GM04504 (cell line): ENCODE measurements at regions not wholly inside any gene's neighbourhood (a gene's known extent, or its start where the extent isn't known, plus 50 kb on each side); places are given as distances from the start of the nearest gene placed in this dataset.

Experiments used
- DNase-seq: peaks from one replicate; pipeline ENCODE4 v3.0.0-alpha.2; 2012; ENCODE audit warnings: low read depth

DNA sequence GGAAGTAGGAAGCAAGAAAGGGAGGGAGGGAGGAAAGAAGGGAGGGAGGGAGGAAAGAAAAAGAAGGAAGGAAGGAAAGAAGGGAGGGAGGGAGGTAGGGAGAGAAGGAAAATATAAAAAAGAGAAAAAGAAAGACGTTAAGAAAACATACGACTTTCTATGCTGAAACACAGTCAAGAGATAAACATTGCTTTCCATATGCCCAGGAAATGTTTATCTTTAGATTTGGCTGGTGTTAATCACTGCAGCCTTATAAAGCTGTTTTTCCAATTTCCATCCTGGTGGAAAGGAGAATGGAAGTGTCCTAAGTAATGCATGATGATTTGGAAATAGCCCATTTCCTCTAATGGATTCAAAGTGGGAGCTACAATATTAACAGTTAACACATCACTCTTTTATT lies 524.3 kb downstream of the MTRR start:
- DNase-seq, result no peak

DNA sequence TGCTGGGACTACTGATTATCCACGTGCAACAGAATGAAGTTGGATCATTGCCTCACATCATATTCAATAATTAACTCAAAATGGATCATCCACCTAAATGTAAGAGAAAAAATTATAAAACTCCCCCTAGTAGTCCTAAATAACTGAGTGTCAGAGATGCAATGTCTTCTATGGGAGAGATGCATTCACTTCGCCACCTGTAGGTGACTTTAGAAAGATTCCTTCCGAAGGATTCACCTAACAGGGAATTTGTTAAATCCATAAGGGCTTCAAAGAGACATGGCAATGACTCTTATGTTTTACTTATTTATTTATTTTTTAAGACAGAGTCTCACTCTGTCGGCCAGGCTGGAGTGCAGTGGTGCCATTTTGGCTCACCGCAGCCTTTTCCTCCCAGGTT lies 526.0 kb downstream of the MTRR start:
- no peak for DNase-seq

DNA sequence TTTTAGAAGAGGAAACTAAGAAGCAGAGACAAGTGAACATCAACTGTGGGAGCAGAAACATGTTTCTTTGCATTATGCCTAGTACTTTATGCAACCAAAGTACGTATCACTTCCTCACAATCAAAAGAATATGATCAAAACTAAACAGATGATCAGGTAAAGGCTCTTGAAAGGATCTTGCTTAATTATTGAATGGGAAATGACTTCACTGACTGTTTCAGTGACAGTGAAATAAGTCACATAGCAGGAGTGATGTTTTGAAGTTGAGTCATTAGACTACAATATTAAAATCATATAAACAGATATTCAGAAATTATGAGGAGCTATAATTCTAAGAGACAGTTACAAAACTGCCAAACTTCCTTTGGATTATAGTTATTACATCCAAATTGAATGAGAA lies 527.3 kb downstream of the MTRR start:
- DNase-seq, result no peak

DNA sequence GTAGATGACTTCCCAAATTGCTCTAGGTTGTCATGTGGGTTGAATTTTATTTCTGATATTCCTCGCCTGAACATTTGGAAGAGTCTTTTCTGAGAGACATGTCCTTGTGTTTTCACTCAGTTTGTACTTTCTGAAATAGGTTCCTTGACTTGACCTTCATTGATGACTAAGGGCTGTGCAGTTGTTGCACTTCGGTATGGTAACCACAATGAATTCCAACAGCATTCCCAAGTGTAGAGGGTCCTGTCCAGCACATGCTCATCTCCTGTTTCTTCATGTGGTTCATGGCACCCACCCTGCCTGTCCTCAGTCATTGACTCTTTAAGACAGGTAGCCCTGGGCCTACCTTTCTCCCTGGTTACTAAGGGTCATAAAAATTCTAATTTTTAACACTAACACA lies 527.8 kb downstream of the MTRR start:
- no peak for DNase-seq

DNA sequence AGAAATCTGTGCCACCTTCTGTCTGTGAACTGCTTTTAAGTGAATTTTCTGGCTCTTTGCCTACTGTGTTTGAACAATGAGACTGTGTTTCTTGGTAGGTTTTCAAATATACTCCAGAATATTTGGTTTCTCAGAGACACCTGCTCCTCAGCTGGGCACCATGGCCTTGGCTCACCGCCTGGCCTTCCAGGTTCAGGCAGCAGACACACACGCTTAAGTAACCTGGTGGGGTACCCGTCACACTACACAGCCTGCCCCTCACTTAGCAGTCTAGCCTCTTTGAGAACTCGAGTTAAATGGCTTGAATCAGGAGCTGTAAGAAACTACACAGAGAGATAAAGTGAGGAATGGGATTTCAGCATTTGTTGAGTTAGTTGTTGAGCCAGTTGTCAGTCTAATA lies 530.5 kb downstream of the MTRR start:
- no peak for DNase-seq

DNA sequence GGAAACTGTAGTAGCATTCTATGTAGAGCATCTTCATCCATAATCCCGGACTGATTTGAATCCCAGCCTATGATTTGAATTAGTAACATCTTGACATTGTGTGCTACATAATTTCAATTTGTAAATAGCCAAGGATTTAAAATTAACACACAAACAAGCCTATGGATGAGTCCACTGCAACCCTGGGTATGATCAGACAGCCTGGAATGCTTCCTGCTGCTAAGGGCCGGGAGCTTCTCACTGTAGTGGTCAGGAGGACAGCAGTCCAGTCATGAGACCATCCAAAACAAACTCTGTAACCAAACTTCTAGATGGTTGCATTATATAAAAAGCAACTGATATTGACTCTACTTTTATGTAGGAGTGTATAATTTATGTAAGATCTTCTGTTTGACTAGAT lies 539.3 kb downstream of the MTRR start:
- DNase-seq, result no peak

DNA sequence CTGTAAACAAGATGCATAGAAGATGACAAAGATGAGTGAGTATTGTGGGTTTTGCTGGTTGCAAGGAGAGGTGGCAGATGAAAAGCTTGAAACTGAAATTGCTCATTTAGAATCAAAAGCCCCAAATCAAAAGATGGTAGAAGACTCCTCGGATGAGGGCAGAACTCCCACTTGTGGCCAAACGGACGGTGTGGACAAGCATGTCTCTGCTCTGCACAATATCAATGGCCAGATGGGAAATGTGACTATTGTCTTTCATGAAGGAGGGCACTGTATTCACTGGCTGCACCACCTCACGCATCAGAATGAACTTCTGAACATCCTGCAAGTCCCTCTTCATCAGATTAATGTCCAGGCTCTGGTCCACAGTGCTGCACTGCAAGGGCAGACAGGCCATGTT lies 541.7 kb downstream of the MTRR start:
- DNase-seq, result no peak

DNA sequence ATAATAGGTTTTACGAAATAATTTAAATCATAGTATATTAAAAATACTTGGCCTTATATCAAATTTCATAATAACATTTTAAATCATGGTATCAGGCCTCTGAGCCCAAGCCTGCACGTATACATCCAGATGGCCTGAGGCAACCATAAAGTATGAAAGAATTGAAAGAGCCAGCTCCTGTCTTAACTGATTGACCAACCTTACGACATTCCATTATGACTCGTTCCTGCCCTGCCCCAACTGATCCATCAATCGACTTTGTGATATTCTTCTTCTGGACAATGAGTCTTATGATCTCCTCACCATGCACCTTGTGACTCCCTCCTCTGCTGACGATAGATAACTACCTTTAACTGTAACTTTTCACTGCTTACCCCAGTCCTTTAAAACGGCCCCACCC lies 545.0 kb downstream of the MTRR start:
- no peak for DNase-seq

DNA sequence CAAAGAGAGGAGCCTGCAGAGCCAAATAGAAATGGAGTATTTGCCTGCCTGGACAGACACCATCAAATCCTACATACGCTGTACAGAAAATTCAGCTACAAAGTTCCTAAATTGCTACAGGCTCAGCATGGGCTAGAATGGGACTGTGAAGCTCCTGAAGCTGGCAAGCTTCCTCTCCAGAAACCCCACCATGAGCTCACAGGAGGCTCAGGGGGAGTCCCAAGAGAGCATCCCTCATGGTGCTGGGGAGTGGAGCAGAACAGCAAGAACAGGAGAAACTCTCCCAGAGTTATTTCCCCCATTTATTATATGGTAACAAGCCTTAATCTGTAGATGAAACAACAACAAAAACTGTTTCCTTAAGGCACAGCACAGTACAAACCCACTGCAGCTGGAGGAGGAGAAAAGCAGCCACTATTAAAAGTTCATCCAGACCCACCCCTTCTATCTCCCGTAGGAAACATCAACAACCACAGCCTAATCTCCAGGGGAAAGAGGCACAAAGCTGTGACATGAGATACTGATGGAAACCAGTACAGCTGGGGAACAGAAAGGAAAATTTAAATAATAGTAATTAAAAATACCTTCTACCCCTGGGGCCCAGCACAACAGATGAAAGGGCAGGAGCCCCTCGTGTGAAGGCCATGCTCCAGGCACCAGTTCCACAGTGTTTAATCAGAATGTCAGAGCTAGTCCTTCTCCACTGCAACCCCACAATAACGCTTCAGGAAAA lies 548.5 kb downstream of the MTRR start:
- no peak for DNase-seq

DNA sequence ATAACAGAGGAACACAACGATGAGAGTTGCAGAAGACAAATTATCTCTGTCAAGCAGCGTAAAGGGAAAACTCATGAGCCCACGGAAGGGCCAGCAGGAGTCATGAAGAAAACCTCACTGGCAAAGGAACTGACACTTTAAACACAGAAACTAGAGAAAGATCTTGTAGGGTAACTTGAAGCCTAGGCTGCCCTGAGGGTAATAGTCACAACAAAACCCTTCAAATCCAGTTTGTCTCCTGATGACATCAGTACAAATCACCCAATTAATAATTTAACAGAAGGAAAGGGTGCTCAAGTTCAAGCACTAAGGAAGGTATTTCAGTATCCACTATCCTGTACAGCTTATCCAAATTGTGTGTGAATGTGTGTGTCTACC lies 549.1 kb downstream of the MTRR start:
- DNase-seq, result no peak

DNA sequence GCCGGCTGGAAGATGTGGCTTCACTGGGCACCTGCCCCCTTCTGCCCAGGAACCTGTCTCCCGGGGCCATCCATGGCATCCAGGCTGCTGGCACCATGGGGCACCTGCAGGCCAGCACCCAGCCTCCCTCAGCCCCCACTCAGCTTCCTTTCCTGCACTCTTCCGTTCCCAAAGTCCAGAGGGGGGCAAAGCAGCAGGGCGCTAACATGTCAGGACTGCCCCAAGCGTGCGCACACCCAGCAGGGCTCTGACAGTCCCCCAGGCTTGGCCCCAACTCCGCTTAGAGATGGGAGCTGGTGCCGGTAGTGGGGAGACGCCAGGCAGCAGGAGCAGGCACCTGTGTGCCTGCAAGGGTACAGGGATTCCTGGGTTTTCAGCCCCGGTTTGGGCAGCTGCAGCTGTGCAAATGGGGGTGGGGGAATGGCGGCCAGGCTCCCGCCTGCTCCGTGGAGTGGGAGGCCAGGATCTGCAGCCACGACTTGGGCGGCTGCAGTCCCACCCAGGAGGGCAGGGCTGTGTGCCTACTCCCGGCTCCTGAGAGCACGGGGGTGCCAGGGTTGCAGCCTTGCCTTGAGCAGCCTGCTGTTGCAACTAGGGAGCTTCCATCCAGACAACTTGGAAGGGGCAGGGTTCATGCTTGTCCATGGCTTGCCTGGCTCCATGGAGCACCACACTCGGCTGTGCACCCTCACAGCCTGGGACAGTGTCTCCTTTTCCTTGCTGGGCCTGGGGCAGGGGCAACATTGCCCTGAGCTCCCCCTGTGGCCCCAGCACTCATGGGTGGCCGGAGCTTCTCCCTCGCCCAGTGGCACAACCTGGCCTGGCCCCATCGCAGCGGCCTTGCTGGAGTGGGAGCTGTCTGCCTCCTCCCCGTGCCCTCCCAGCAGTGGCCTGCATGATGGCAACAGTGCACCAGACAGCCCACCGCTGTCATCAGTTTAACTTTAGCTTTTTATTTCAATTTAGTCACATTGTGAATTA lies 561.1 kb downstream of the MTRR start:
- no peak for DNase-seq

DNA sequence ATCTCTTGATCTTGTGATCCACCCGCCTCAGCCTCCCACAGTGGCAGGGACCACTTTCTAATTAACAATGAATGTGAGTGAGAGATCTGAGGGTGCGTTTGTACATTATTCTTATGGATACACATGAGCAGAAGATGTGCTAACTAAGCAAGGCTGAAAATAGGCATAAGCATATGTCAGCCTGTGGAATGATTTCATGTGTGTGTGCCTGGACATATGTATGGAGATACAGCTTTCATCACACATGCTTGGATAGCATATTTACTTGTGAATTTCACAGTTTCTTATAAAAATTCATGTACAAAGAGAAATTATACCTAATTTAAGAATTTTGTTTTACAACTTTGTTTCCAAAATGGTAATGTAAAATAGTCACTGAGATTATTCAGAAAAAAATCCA lies 565.6 kb downstream of the MTRR start:
- no peak for DNase-seq

DNA sequence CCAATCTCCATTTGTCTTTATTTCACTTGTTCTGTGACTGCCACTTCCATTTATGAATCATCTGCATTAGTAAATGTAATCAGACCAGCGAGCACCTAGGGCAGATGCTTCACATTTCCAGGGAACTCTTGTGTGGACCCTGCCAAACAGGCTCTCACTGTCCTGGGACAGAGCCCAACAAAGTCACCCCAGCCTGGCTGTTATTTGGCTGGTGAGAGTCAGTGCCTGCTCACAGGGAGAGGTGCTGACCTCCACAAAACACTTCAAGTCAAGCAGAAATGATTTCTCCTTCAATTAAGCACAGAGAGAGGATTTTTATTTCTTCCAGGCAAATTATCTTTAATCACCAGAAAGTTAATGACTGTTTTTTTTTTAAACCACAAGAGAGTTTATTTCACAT lies 568.0 kb downstream of the MTRR start:
- no peak for DNase-seq

DNA sequence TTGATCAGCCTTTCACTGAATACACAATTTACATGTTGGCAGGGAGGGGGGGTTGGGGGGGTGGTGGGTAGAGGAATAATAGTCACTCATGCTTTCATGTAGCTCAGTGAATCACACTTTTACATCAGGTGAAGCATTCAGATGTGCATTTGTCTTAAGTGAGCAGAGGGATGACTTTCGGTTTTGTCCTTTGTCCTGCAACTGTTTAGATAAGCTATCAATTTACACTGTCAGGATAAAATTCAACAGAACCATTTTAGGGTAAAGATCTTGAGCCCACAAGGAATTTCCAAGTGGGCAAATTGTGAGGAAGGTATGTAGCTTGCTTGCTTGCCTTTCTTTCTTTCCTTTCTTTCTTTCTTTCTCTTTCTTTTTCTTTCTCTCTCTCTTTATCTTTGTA lies 576.2 kb downstream of the MTRR start:
- DNase-seq, result no peak

DNA sequence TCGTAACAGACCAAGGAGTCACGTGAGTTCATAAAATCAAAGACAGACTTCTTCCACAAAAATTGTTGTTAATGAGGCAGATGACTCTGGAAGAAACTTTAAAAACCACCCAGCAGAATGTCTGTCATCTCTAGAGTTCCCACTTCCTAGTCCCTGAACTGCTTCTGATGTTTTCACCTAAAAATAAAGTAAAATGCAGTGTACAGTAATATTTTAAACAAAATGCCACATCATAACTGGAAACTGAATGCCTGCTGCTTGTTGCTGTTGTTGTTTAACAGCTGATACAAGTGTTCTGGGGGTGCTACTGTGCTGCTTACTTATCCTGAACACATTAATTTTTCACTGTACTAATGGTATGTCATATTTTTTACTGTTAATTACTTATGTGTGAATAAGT lies 577.2 kb downstream of the MTRR start:
- no peak for DNase-seq

DNA sequence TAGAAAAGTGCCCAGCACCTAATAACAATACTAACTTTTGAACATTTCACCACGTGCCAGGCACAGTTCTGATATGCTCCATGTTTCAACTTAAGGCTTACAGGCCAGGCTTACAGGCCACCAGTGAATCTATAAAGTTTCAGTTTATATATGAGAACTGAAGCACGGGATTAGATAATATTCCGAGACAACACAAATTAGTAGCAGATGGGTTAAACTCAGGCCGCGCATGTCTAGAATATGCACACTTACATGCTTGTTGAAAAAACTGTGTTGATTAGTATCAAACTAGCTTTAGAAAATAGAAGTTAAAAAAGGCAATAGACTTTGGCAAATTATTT lies 587.9 kb downstream of the MTRR start:
- no peak for DNase-seq

DNA sequence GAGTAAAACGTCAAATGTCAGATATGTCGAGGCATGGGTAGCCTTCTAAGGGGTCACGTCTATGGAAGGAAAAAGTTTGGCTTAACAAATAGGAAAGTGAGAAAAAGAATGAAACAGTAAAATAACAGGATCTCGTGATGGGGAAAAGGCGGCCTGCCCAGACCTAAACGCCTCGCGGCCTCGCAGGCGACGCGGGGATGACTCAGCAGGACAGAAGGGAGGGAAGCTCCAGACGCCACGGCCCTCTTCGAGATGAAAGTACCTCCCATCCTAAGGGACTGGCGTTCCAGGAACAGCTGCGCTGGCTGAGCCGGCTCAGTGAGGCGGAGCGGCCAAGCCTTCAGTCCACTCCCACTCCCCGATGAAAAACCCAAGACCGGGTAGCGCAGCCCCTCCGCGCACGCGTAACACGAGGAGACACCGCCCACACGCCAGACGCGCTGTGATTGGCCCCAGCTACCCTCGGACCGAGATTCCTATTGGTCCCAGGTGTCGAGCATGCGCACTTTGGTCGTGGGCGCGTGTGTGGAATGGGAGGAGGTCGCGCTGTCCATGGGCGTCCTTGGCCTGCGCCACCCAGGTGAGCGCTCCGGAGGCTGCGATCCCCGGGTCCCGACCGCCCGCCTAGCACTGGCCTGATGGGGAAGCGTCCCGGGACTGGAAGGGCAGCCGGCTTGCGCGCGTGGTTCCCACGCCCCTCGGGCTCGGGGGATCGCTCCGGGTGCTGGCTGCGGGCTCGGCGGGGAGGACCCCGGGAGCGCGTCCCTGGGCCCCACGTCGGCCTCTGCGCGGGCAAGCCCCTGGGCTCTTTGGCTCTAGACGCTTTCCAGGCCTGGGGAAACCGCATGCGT lies 588.5 kb downstream of the MTRR start:
- peak; percentile 65 for DNase-seq

DNA sequence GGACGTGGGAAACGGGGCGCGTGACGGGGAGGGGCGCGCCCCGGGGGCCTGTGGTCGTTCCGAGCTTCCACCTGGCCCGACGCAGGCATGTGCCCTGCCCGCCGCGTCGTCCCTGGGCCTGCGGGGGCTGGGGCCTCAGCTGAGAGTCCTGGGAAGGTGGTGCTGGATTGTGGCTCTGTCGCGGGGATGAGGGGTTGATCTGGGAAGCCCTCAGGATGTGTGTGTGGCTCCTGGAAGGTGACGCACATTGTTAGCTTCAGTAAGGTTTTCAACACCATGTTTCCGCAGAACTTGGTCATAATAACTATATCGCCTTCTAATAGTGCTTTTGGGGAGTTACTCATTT lies 589.1 kb downstream of the MTRR start:
- DNase-seq, result no peak

DNA sequence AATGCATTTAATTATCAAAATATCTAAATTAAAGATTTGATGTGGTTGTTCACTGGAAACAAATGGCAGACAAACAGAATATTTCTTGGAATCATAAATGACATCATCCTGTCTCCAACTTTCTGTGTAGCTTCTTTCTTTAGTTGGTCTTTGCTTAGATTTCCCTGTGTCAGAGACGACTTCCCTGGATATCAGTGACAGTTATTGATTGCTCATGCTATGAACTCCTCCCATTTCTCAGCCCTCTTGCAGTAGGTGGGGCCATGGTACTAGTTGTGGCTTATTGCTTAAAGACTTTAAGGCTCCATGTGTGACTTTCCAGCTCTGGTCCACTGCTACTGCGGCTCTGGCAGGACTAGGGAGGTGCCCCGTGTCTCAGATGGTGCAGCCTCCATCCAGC lies 592.6 kb downstream of the MTRR start:
- no peak for DNase-seq

DNA sequence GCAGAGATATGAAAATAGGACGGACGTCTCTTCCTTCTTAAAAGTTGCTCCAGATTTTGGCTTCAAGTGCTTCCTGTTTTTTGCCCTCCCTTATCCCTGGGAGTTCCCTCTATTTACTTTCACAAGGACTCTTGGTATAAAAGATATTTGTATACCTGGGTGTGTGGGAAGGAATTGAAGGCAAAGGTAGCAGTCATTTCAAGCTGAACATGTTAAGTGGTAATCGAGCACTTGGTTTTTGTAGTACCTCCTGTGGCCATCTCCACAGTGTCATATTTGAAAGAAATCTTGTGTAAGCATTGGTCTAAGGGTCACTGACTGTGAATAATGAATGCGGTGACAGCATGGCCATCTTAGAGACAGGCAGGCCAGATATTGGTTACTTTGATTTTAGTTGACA lies 593.6 kb downstream of the MTRR start:
- DNase-seq, result no peak

DNA sequence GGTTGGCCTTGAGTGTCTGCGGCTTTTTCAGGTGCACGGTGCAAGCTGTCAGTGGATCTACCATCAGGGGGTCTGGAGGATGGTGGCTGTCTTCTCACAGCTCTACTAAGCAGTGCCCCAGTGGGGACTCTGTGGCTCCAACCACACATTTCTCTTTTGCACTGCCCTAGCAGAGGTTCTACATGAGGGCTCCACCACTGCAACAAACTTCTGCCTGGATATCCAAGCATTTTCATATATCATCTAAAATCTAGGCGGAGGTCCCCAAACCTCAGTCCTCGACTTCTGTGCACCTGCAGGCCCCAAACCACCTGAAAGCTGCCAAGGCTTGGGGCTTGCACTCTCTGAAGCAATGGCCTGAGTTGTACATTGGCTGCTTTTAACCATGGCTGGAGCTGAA lies 601.5 kb downstream of the MTRR start:
- no peak for DNase-seq

DNA sequence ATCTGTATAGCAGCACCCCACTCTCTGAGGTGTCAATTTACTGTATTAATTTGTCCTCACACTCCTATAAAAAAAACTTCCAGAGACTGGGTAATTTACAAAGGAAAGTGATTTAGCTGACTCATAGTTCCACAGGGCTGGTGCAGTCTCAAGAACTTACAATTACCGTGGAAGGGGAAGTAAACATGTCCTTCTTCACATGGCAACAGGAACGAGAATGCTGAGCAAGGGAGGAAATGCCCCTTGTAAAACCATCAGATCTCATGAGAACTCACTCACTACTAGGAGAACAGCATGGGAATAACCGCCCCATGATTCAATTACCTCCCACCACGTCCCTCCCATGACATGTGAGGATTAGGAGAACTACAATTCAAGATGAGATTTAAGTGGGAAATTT lies 602.6 kb downstream of the MTRR start:
- DNase-seq, result no peak

DNA sequence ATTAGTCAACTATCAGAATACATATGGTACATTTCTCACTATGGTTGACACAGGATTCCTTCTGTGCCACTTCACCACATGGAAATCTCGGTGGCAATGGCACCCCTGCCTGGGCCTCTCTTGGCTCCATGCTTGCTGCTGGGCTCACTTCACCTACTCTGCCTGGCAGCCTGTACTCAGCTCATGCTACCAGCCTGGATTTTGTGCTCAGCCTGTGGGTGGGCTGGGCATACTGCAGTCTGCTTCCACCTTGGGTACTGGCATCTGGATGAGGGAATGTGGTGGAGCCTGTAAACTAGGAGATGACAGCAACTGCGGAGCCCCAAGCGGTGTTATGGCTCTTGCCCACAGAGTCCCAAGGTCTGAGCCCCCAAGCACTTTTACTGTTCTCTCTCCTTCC lies 604.1 kb downstream of the MTRR start:
- no peak for DNase-seq
